HG02759 (cell line): ENCODE measurements at regions not wholly inside any gene's neighbourhood (a gene's known extent, or its start where the extent isn't known, plus 50 kb on each side); places are given as distances from the start of the nearest gene placed in this dataset.

Experiments used
- ATAC-seq: cut with Tn5 transposase; IDR thresholded peaks from one replicate; pipeline ENCODE4 v1.9.1; 2021; ENCODE audit warnings: mild to moderate bottlenecking, moderate library complexity; ENCODE audit not compliant: unreplicated experiment

GRCh38 chr14:58809520-58809919 is 171.8 kb downstream of the DACT1 start:
- ATAC-seq = no peak

- ATAC-seq = peak; percentile 78
Observed at GRCh38 chr14:58812050-58812910, 174.5 kb downstream of the DACT1 start.

GRCh38 chr14:58813745-58814144 is 176.0 kb downstream of the DACT1 start:
- no peak for ATAC-seq

GRCh38 chr14:58814466-58814865 is 176.7 kb downstream of the DACT1 start:
- ATAC-seq = no peak

GRCh38 chr14:58815161-58815701 is 177.5 kb downstream of the DACT1 start:
- ATAC-seq = no peak

- no peak for ATAC-seq
Observed at GRCh38 chr14:58815794-58816193, 178.0 kb downstream of the DACT1 start.

GRCh38 chr14:58816416-58817115 is 178.8 kb downstream of the DACT1 start:
- ATAC-seq = no peak

- no peak for ATAC-seq
Observed at GRCh38 chr14:58817846-58818245, 180.1 kb downstream of the DACT1 start.

GRCh38 chr14:58820032-58820431 is 182.3 kb downstream of the DACT1 start:
- ATAC-seq = no peak

GRCh38 chr14:58821421-58821820 is 183.7 kb downstream of the DACT1 start:
- ATAC-seq = no peak

GRCh38 chr14:58822856-58823255 is 185.1 kb downstream of the DACT1 start:
- ATAC-seq = no peak

GRCh38 chr14:58823312-58823711 is 185.6 kb downstream of the DACT1 start:
- ATAC-seq = no peak

GRCh38 chr14:58824106-58824505 is 186.3 kb downstream of the DACT1 start:
- no peak for ATAC-seq

- ATAC-seq = no peak
Observed at GRCh38 chr14:58824796-58825195, 187.0 kb downstream of the DACT1 start.

GRCh38 chr14:58825606-58826005 is 187.8 kb downstream of the DACT1 start:
- ATAC-seq = no peak

- ATAC-seq = no peak
Observed at GRCh38 chr14:58826845-58827686, 189.3 kb downstream of the DACT1 start.

GRCh38 chr14:58828298-58828697 is 190.5 kb downstream of the DACT1 start:
- no peak for ATAC-seq

GRCh38 chr14:58829594-58829993 is 191.8 kb downstream of the DACT1 start:
- ATAC-seq = no peak

- no peak for ATAC-seq
Observed at GRCh38 chr14:58830121-58830520, 192.4 kb downstream of the DACT1 start.

- ATAC-seq = no peak
Observed at GRCh38 chr14:58832095-58832521, 194.3 kb downstream of the DACT1 start.
